ENCODE measurements at regions not wholly inside any gene's neighbourhood (a gene's known extent, or its start where the extent isn't known, plus 50 kb on each side); places are given as distances from the start of the nearest gene placed in this dataset.

GRCh38 chrX:129093706-129094105 is 429.6 kb downstream of the SMARCA1 start:
- TF ChIP-seq CTCF (IDR thresholded peaks at IDR 0.05), result no peak
- TF ChIP-seq POLR2A (IDR thresholded peaks at IDR 0.05), result no peak

All from heart left ventricle (tissue), 13 donors.